GM23338 (cell line): ENCODE measurements at regions not wholly inside any gene's neighbourhood (a gene's known extent, or its start where the extent isn't known, plus 50 kb on each side); places are given as distances from the start of the nearest gene placed in this dataset.

Source experiments
- EZH2 ChIP-seq: fragments of 200-600 bp; sonication (generic); IDR thresholded peaks from one replicate; pipeline ENCODE4 v1.8.0; 2017; ENCODE audit warnings: antibody characterized with exemption, mild to moderate bottlenecking, low read depth; ENCODE audit not compliant: unreplicated experiment
- TF ChIP-seq, protein P1 (sequence below), 2 experiments: fragments of 200-600 bp in 1 of 2; sonication (generic) in 1 of 2; conservative IDR thresholded peaks; 2 replicates each; pipeline versions ENCODE4 v1.5.1 to v1.6.1; 2016 to 2017; ENCODE audit warnings: antibody characterized with exemption in 2 of 2, low read depth in 2 of 2, mild to moderate bottlenecking in 2 of 2, moderate library complexity in 1 of 2

DNA sequence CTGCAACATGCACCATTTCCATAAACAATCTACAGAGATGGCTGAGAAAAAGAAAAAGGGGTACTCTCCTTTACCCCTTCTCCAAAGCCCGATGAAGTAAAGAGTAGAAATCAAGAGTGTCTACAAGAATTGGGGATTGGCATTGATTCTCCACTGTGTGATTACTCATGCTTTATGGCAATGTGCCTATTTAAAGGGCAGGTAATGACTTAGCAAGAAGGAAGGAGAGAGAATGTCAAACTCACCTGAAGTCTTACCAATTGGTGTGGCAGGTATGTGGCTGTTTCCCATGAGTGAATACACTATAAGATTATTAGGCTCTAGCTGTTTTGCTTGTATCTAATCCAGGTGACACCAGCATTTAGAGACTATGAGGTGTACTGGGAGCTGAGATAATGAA lies 275.3 kb downstream of the CCER1 start:
- TF ChIP-seq EZH2, result no peak
- TF ChIP-seq, protein P1, sequence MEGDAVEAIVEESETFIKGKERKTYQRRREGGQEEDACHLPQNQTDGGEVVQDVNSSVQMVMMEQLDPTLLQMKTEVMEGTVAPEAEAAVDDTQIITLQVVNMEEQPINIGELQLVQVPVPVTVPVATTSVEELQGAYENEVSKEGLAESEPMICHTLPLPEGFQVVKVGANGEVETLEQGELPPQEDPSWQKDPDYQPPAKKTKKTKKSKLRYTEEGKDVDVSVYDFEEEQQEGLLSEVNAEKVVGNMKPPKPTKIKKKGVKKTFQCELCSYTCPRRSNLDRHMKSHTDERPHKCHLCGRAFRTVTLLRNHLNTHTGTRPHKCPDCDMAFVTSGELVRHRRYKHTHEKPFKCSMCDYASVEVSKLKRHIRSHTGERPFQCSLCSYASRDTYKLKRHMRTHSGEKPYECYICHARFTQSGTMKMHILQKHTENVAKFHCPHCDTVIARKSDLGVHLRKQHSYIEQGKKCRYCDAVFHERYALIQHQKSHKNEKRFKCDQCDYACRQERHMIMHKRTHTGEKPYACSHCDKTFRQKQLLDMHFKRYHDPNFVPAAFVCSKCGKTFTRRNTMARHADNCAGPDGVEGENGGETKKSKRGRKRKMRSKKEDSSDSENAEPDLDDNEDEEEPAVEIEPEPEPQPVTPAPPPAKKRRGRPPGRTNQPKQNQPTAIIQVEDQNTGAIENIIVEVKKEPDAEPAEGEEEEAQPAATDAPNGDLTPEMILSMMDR (conservative IDR thresholded peaks at IDR 0.05; ENCODE audit: low read depth in 2 of 2), result no peak
